ENCODE measurements at regions not wholly inside any gene's neighbourhood (a gene's known extent, or its start where the extent isn't known, plus 50 kb on each side); places are given as distances from the start of the nearest gene placed in this dataset.

DNA sequence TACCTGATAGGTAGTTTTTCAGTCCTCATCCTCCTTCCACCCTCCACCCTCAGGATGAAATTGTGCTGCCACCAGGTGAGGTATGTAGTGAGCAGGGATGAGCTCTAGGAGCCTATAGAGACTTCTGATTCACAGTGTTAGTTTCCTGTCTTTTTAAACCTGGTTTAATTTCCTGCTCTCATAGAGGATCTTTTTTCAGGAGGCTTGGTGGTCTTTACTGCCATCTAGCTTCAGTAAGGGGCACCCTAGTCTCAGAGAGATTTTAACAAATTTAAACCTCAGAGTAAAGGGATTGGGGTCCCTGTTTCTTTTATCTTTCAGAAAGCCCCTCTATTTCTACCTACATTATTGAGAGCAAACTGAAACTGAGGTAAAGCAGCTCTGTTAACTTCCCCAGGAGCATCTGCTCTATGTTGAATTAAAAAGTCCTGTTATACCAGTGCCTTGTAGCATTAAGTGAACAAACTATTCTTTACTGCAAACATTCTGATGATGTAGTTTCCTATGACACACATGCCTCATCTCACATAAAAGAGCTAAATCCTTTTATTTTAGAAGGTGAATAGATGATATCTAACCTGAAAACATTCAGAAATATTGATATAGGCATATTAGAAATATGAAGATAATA lies 172.2 kb upstream of the DDHD1 start:
- intact Hi-C loops (cut with micrococcal nuclease), result no loop called here

DNA sequence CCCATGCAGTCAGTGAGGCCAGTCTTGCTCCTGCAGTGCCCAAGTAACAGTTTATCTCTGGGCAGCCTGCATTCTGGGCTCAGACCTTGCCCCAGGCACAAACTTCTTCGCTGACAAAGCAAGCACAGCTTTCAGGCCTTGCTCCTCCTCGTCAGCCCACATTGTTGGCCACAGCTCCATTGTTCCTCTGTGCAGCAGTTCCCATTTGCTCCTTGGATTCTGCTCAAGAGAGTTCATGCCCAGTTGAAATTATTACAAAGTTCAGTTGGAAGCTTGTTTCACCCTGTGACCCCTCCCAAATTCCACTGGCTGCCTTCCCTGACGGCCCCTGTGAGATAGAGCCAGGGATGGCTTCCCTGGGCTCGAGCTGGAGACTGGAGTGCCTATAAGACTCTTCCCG lies 163.4 kb upstream of the DDHD1 start:
- Mint-ChIP-seq H3K4me1 (ENCODE audit: low read depth) (no peaks in the 10 kb centered on the region), H3K27me3 (ENCODE audit: low read depth) (no peaks in the 10 kb centered on the region), H3K4me3 (ENCODE audit: low read depth) (no peak overlapping the region), H3K27ac (no peak overlapping the region), H3K36me3 (ENCODE audit: low read depth) (no peaks in the 10 kb centered on the region), H3K9me3 (no peaks in the 10 kb centered on the region)
- DNase-seq (ENCODE audit: low spot score), result no peak
- intact Hi-C loops (cut with micrococcal nuclease), result no loop called here

More for the DNA sequence above, 172.2 kb upstream of the DDHD1 start:
- no peak overlapping the region for H3K4me3 Mint-ChIP-seq (ENCODE audit: low read depth)
- H3K4me1 Mint-ChIP-seq (ENCODE audit: low read depth), result peaks cover 3% of the 10 kb centered on the region
- H3K9me3 Mint-ChIP-seq, result no peaks in the 10 kb centered on the region
- H3K27me3 Mint-ChIP-seq (ENCODE audit: low read depth), result peaks cover 2% of the 10 kb centered on the region
- H3K27ac Mint-ChIP-seq, result no peak overlapping the region
- no peak for DNase-seq (ENCODE audit: low spot score)
- H3K36me3 Mint-ChIP-seq (ENCODE audit: low read depth), result no peaks in the 10 kb centered on the region

DNA sequence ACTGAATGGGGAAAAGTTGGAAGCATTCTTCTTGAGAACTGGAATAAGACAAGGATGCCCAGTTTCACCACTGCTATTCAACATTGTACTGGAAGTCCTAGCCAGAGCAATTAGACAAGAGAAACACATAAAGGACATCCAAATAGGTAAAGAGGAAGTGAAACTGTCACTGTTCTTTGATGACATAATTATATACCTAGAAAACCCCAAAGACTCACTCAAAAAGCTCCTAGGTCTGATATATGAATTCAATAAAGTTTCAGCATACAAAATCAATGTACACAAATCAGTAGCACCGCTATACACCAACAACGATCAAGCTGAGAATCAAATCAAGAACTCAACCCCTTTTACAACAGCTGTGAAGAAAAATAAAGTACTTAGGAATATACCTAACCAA lies 157.3 kb upstream of the DDHD1 start:
- intact Hi-C loops (cut with micrococcal nuclease), result no loop called here
- H3K36me3 Mint-ChIP-seq (ENCODE audit: low read depth), result no peaks in the 10 kb centered on the region
- DNase-seq (ENCODE audit: low spot score), result no peak
- H3K27me3 Mint-ChIP-seq (ENCODE audit: low read depth), result peaks cover 2% of the 10 kb centered on the region
- peaks cover 10% of the 10 kb centered on the region for H3K4me1 Mint-ChIP-seq (ENCODE audit: low read depth)
- no peaks in the 10 kb centered on the region for H3K9me3 Mint-ChIP-seq
- H3K27ac Mint-ChIP-seq, result no peak overlapping the region
- H3K4me3 Mint-ChIP-seq (ENCODE audit: low read depth), result no peak overlapping the region

DNA sequence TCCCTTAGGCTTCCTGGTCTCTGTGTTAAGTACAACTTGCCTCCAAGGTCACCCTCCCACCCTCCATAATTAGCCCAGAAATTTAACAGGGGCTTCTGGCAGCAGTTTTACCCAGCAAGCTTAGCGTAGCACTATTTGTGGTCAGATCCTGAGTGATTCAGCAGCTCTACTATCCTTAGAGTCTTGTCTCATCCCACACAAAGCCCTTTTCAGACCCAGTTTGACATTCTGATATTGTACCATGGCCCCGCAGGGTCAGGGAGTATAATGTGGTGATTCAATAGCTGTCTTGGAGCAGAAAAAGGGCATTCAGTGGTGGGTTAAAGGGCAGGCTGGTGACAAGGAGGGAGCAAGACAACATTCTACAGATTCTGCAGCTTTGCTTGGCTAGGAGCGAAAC lies 153.8 kb upstream of the DDHD1 start:
- peaks cover 10% of the 10 kb centered on the region for H3K4me1 Mint-ChIP-seq (ENCODE audit: low read depth)
- no peak overlapping the region for H3K27ac Mint-ChIP-seq
- peaks cover 4% of the 10 kb centered on the region for H3K27me3 Mint-ChIP-seq (ENCODE audit: low read depth)
- no peak for DNase-seq (ENCODE audit: low spot score)
- no peak overlapping the region for H3K4me3 Mint-ChIP-seq (ENCODE audit: low read depth)
- intact Hi-C loops (cut with micrococcal nuclease), result loop anchor here (2.0 kb wide), 1 partner anchor 484 kb away; no protein-coding TSS in a partner anchor
- H3K36me3 Mint-ChIP-seq (ENCODE audit: low read depth), result no peaks in the 10 kb centered on the region
- no peaks in the 10 kb centered on the region for H3K9me3 Mint-ChIP-seq

DNA sequence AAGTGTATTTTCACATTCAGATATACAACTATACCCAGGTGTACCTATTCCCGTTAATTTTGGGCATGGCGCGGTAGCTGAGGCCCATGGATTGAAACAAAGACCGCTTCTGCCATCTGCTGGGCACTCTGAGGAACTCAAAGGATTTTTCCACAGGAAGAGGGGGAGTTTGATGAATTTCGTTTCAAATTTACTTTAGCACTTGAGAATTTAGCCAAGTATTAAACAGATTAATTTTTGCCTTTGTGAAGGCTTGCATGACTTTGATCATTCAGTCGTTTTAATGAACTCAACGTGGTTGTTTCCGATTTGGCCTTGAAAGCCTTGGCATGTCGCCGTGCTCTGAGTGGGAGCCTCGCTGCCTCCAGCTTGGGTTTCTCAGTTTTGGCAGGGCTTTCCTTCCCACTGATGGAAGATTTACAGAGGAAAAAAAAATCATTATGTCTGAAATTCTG lies 153.2 kb upstream of the DDHD1 start:
- DNase-seq (ENCODE audit: low spot score), result peak; percentile 11
- Mint-ChIP-seq H3K4me1 (ENCODE audit: low read depth) (peaks cover 10% of the 10 kb centered on the region), H3K9me3 (no peaks in the 10 kb centered on the region), H3K27ac (no peak overlapping the region), H3K4me3 (ENCODE audit: low read depth) (peak overlapping the region; percentile 27), H3K27me3 (ENCODE audit: low read depth) (peaks cover 8% of the 10 kb centered on the region), H3K36me3 (ENCODE audit: low read depth) (no peaks in the 10 kb centered on the region)
- intact Hi-C loops (cut with micrococcal nuclease), result loop anchor here (2.0 kb wide), 1 partner anchor 483 kb away; no protein-coding TSS in a partner anchor

DNA sequence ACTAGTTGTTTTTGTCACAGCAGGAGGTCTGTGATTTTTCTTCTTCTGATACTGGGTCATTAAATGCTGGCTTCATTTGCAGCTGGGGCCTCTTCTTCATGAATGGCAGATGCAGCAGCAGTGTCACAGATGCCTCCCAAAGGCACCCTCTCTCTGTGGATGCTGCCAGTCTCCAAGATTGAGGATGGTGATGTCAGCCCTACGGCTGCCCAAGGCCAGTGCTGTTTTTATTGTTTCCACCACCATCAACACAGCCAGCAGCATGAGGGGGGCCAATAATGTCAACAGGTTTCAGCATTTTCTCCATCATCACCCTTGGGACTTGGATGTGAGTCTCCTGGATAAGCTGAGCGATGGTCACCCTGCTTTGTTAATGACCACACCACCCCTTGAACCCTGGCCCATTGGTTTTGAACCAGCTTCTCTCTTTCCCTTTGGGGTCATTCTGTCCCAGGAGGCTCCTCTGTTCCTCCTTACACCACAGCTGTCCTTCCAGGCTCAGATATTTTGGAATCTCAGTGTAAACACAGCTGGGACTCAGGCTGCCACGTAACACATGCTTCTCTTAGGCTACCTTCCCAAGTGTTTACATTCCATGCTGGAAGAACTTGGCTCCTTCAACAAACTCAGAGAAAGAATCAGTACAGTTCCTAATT lies 151.7 kb upstream of the DDHD1 start:
- Mint-ChIP-seq H3K27ac (no peak overlapping the region), H3K36me3 (ENCODE audit: low read depth) (no peaks in the 10 kb centered on the region), H3K27me3 (ENCODE audit: low read depth) (peaks cover 8% of the 10 kb centered on the region), H3K4me1 (ENCODE audit: low read depth) (peaks cover 9% of the 10 kb centered on the region), H3K9me3 (no peaks in the 10 kb centered on the region), H3K4me3 (ENCODE audit: low read depth) (no peak overlapping the region)
- intact Hi-C loops (cut with micrococcal nuclease), result no loop called here
- no peak for DNase-seq (ENCODE audit: low spot score)

DNA sequence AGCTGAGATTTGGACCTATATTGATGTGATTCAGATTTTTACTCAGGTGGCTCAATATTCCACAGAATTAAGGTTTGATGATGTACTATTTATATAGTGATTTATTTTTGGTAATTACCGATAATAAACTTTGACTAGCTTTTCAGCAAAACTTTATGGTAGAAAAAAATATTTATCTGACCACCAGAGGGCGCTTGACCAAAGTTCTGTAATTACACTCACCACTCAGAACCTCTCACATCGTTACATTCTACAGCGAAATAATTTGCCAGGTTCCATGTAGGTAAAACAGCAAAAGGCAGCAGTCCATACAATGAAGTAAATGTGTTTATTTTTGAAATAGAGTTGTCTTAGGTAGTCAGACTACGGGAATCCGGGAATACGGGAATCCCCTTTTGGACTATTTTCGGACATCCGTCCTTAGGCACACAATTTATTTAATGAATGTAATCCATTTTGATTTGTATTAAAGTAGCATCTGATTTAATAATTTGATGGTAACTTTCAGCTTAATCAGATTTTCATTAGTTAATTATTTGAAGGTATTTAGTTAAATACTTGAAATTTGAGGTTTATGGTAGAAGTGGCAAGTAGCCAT lies 143.0 kb upstream of the DDHD1 start:
- intact Hi-C loops (cut with micrococcal nuclease), result no loop called here
- Mint-ChIP-seq H3K27ac (no peak overlapping the region), H3K4me3 (ENCODE audit: low read depth) (no peak overlapping the region), H3K9me3 (no peaks in the 10 kb centered on the region), H3K27me3 (ENCODE audit: low read depth) (no peaks in the 10 kb centered on the region), H3K36me3 (ENCODE audit: low read depth) (no peaks in the 10 kb centered on the region), H3K4me1 (ENCODE audit: low read depth) (no peaks in the 10 kb centered on the region)
- DNase-seq (ENCODE audit: low spot score), result no peak

DNA sequence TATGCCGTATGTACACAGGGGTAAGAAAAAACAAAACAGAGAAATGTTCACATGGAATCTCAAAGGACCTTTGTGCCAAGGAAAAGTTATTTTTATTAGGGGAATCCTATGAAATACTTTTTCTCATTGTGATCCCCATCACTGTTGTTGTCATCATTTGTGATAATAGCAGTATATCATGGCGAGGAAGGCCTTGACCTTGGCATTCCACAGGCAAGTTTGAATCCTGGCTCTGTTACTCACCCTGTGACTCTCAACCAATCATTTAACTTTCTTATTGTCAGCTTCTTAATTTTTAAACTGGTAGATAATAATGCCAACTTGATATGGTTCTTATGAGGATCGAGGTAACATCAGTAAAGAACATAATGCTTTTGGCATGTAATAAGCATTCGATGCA lies 142.2 kb upstream of the DDHD1 start:
- no peaks in the 10 kb centered on the region for H3K4me1 Mint-ChIP-seq (ENCODE audit: low read depth)
- H3K27me3 Mint-ChIP-seq (ENCODE audit: low read depth), result no peaks in the 10 kb centered on the region
- no peak for DNase-seq (ENCODE audit: low spot score)
- no peak overlapping the region for H3K27ac Mint-ChIP-seq
- no peaks in the 10 kb centered on the region for H3K36me3 Mint-ChIP-seq (ENCODE audit: low read depth)
- H3K9me3 Mint-ChIP-seq, result no peaks in the 10 kb centered on the region
- no peak overlapping the region for H3K4me3 Mint-ChIP-seq (ENCODE audit: low read depth)
- intact Hi-C loops (cut with micrococcal nuclease), result no loop called here

DNA sequence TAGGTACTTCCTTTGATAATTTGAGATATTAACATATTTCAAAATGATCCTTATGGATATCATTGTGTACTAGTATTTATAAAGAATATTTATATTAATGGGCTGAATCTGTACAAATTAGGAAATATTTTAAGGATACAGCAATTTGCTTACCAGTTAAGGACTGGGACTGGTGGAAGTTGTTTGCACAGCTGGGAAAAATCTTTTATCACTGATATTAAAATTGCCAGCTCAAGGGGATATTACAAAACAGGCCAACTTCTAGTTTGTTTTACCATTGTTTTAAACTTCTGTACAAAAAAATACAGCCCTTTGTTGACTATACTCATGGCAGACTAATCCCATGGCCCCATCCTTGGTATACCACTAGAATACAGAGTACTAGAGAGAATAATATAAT lies 133.2 kb upstream of the DDHD1 start:
- Mint-ChIP-seq H3K9me3 (no peaks in the 10 kb centered on the region), H3K4me3 (ENCODE audit: low read depth) (no peak overlapping the region), H3K27me3 (ENCODE audit: low read depth) (no peaks in the 10 kb centered on the region), H3K4me1 (ENCODE audit: low read depth) (no peaks in the 10 kb centered on the region), H3K36me3 (ENCODE audit: low read depth) (no peaks in the 10 kb centered on the region), H3K27ac (no peak overlapping the region)
- no peak for DNase-seq (ENCODE audit: low spot score)
- intact Hi-C loops (cut with micrococcal nuclease), result no loop called here

DNA sequence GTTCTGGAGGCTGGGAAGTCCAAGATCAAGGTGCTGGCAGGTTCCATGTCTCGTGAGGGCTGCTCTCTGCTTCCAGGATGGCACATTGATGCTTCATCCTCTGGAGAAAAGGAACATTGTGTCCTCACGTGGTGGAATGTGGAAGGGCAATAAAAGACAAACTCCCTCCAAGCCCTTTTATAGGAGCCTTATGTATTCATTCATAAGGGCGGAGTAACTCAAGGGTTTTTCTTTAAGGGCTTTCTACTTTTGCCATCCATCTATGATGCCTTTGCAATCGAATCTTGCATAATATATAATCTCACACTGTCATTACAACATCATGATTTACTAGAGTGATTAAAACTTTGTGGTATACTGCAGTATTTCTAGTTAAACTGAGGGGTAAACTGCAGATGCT lies 132.7 kb upstream of the DDHD1 start:
- intact Hi-C loops (cut with micrococcal nuclease), result no loop called here
- Mint-ChIP-seq H3K4me3 (ENCODE audit: low read depth) (no peak overlapping the region), H3K9me3 (peaks cover 2% of the 10 kb centered on the region), H3K4me1 (ENCODE audit: low read depth) (no peaks in the 10 kb centered on the region), H3K27ac (no peak overlapping the region), H3K27me3 (ENCODE audit: low read depth) (peaks cover under 1% of the 10 kb centered on the region), H3K36me3 (ENCODE audit: low read depth) (no peaks in the 10 kb centered on the region)
- DNase-seq (ENCODE audit: low spot score), result no peak

DNA sequence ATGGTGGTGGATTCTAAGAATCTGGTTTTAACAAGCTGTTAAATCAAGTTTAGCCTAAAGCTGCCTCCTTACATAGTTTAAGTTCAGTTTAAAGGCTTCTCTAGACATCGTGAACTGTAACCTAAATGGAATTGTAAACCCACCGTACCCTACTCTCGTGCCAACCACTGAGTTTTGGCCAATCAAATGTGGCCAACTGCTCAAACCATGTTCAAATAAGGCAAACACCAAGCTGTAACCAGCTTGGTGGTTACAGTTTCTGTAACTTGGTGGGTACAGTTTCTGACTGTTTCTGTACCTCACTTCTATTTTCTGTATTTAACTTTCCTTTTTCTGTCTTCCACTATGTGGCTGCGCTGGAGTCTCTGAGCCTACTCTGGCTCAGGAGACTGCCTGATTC lies 131.9 kb upstream of the DDHD1 start:
- DNase-seq (ENCODE audit: low spot score), result no peak
- Mint-ChIP-seq H3K4me3 (ENCODE audit: low read depth) (no peak overlapping the region), H3K9me3 (peaks cover 5% of the 10 kb centered on the region), H3K4me1 (ENCODE audit: low read depth) (no peaks in the 10 kb centered on the region), H3K27me3 (ENCODE audit: low read depth) (peaks cover 3% of the 10 kb centered on the region), H3K27ac (no peak overlapping the region), H3K36me3 (ENCODE audit: low read depth) (no peaks in the 10 kb centered on the region)
- intact Hi-C loops (cut with micrococcal nuclease), result no loop called here

DNA sequence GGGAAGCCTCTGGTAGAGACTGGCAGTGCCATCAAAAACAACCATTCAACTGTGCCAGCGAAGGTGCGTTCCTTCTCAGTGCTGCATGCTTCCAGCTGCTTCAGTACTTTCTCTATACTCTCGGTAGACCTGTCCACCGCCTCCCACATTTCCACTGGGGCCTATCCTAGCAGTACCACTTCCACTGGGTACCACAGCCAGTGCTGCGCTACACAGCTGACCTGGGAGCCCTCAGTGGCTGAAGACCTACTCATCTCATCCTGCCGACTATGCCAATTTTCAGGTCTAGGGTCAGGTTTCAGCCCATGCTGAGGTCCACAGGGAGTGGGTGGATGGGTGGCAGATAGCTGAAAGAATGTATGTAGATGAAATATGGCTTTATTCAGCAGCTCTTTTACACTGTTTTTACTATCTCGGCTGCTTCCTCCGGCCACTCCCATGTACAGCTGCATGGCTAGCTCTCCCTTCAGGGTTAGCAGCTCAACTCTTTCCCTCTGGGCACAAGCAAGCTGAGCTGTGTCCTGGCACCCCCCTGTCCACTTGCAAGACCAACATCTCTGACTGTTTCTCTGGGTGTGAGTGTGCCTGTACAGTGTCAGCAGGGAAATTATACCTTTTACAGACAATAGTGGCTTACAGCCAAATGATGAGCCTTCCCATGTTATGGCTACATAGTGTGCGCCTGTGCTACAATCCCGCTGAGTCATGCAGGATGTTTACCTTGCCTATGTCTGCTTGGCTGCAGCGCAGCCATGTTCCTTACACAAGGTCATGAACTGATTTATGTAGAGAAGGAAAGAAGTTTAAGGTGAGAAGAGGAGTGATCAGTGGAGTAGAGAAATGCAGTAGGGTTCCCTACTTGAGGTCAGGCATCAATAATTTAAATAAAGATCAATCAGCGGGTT lies 125.7 kb upstream of the DDHD1 start:
- peaks cover 3% of the 10 kb centered on the region for H3K27me3 Mint-ChIP-seq (ENCODE audit: low read depth)
- intact Hi-C loops (cut with micrococcal nuclease), result no loop called here

More for the DNA sequence above, 125.7 kb upstream of the DDHD1 start:
- no peaks in the 10 kb centered on the region for H3K36me3 Mint-ChIP-seq (ENCODE audit: low read depth)
- no peak overlapping the region for H3K27ac Mint-ChIP-seq
- DNase-seq (ENCODE audit: low spot score), result no peak
- H3K9me3 Mint-ChIP-seq, result peaks cover 16% of the 10 kb centered on the region
- no peak overlapping the region for H3K4me3 Mint-ChIP-seq (ENCODE audit: low read depth)
- no peaks in the 10 kb centered on the region for H3K4me1 Mint-ChIP-seq (ENCODE audit: low read depth)

All from activated T-helper 2 cell treated with anti-CD3 and anti-CD28 coated beads, Interferon-gamma antibody, Interleukin-2, Interleukin-4, amounts not matched to agents 10 μg/mL and 5 μg/mL and 100 μg/mL, durations not matched to agents 14 hours and 24 hours and 36 hours (primary cell).